ENCODE measurements at regions not wholly inside any gene's neighbourhood (a gene's known extent, or its start where the extent isn't known, plus 50 kb on each side); places are given as distances from the start of the nearest gene placed in this dataset.

GRCh38 chr12:126989532-126989931 lies 1277.4 kb upstream of the TMEM132C start:
- no peaks in the 10 kb centered on the region for H3K27me3 ChIP-seq
- H4K20me1 ChIP-seq (ENCODE audit: low read depth): no peaks in the 10 kb centered on the region
- Mint-ChIP-seq H3K36me3 (no peaks in the 10 kb centered on the region), H3K27me3 (ENCODE audit: insufficient read depth, low read depth) (no peaks in the 10 kb centered on the region), H3K4me1 (no peaks in the 10 kb centered on the region), H3K4me3 (no peak overlapping the region), H3K9me3 (peaks cover 14% of the 10 kb centered on the region), H3K27ac (no peak overlapping the region)
- H3K4me1 ChIP-seq: no peaks in the 10 kb centered on the region
- no peak overlapping the region for H3K4me2 ChIP-seq
- H3K36me3 ChIP-seq: peaks cover 5% of the 10 kb centered on the region
- H3F3A ChIP-seq (ENCODE audit: low read depth): no peaks in the 10 kb centered on the region
- H3K79me2 ChIP-seq (ENCODE audit: low read depth): no peaks in the 10 kb centered on the region
- H3K27ac ChIP-seq: no peak overlapping the region
- H2AFZ ChIP-seq (replicated peaks): no peak overlapping the region
- H3K4me3 ChIP-seq: no peak overlapping the region
- H3K9ac ChIP-seq: no peak overlapping the region
- no peak for DNase-seq (ENCODE audit: low spot score)
- TF ChIP-seq EZH2 (IDR thresholded peaks at IDR 0.05): no peak
- no peak for TF ChIP-seq EZH2phosphoT487 (IDR thresholded peaks at IDR 0.05)
- TF ChIP-seq, protein P1, sequence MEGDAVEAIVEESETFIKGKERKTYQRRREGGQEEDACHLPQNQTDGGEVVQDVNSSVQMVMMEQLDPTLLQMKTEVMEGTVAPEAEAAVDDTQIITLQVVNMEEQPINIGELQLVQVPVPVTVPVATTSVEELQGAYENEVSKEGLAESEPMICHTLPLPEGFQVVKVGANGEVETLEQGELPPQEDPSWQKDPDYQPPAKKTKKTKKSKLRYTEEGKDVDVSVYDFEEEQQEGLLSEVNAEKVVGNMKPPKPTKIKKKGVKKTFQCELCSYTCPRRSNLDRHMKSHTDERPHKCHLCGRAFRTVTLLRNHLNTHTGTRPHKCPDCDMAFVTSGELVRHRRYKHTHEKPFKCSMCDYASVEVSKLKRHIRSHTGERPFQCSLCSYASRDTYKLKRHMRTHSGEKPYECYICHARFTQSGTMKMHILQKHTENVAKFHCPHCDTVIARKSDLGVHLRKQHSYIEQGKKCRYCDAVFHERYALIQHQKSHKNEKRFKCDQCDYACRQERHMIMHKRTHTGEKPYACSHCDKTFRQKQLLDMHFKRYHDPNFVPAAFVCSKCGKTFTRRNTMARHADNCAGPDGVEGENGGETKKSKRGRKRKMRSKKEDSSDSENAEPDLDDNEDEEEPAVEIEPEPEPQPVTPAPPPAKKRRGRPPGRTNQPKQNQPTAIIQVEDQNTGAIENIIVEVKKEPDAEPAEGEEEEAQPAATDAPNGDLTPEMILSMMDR (IDR thresholded peaks at IDR 0.05): no peak
- H3K9me3 ChIP-seq (ENCODE audit: low read depth): no peaks in the 10 kb centered on the region

GRCh38 chr12:126993898-126994297 lies 1273.1 kb upstream of the TMEM132C start:
- Histone ChIP-seq H3K9ac (no peak overlapping the region), H3K27ac (no peak overlapping the region), H3F3A (ENCODE audit: low read depth) (peaks cover 3% of the 10 kb centered on the region), H4K20me1 (ENCODE audit: low read depth) (no peaks in the 10 kb centered on the region), H3K9me3 (ENCODE audit: low read depth) (no peaks in the 10 kb centered on the region), H3K4me3 (no peak overlapping the region), H3K4me1 (peaks cover 18% of the 10 kb centered on the region), H3K36me3 (no peaks in the 10 kb centered on the region), H3K79me2 (ENCODE audit: low read depth) (no peaks in the 10 kb centered on the region), H2AFZ (replicated peaks) (no peak overlapping the region), H3K27me3 (no peaks in the 10 kb centered on the region), H3K4me2 (no peak overlapping the region)
- H3K9me3 Mint-ChIP-seq: peaks cover 3% of the 10 kb centered on the region
- no peaks in the 10 kb centered on the region for H3K36me3 Mint-ChIP-seq
- TF ChIP-seq EZH2phosphoT487 (IDR thresholded peaks at IDR 0.05): no peak
- TF ChIP-seq EZH2 (IDR thresholded peaks at IDR 0.05): no peak
- TF ChIP-seq, protein P1 (IDR thresholded peaks at IDR 0.05): no peak
- H3K27me3 Mint-ChIP-seq (ENCODE audit: insufficient read depth, low read depth): no peaks in the 10 kb centered on the region
- no peak overlapping the region for H3K27ac Mint-ChIP-seq
- H3K4me1 Mint-ChIP-seq: peaks cover 16% of the 10 kb centered on the region
- no peak for DNase-seq (ENCODE audit: low spot score)
- H3K4me3 Mint-ChIP-seq: no peak overlapping the region

- H3K27me3 ChIP-seq: no peaks in the 10 kb centered on the region
- H3K4me3 Mint-ChIP-seq: no peak overlapping the region
- no peak overlapping the region for H2AFZ ChIP-seq (replicated peaks)
- no peak for DNase-seq (ENCODE audit: low spot score)
- peaks cover 3% of the 10 kb centered on the region for H3K9me3 Mint-ChIP-seq
- H3K4me1 ChIP-seq: peaks cover 25% of the 10 kb centered on the region
- H3K36me3 Mint-ChIP-seq: no peaks in the 10 kb centered on the region
- H3K4me1 Mint-ChIP-seq: peaks cover 23% of the 10 kb centered on the region
- peaks cover 6% of the 10 kb centered on the region for H3F3A ChIP-seq (ENCODE audit: low read depth)
- no peaks in the 10 kb centered on the region for H3K9me3 ChIP-seq (ENCODE audit: low read depth)
- H4K20me1 ChIP-seq (ENCODE audit: low read depth): no peaks in the 10 kb centered on the region
- H3K79me2 ChIP-seq (ENCODE audit: low read depth): no peaks in the 10 kb centered on the region
- H3K9ac ChIP-seq: no peak overlapping the region
- no peak overlapping the region for H3K4me2 ChIP-seq
- H3K27ac ChIP-seq: no peak overlapping the region
- no peaks in the 10 kb centered on the region for H3K27me3 Mint-ChIP-seq (ENCODE audit: insufficient read depth, low read depth)
- H3K36me3 ChIP-seq: no peaks in the 10 kb centered on the region
- no peak overlapping the region for H3K27ac Mint-ChIP-seq
- no peak for TF ChIP-seq EZH2phosphoT487 (IDR thresholded peaks at IDR 0.05)
- TF ChIP-seq, protein P1 (IDR thresholded peaks at IDR 0.05): no peak
- TF ChIP-seq EZH2 (IDR thresholded peaks at IDR 0.05): no peak
- H3K4me3 ChIP-seq: no peak overlapping the region
Measured at GRCh38 chr12:126994599-126994998, 1272.4 kb upstream of the TMEM132C start.
